ENCODE measurements at regions not wholly inside any gene's neighbourhood (a gene's known extent, or its start where the extent isn't known, plus 50 kb on each side); places are given as distances from the start of the nearest gene placed in this dataset.

DNA sequence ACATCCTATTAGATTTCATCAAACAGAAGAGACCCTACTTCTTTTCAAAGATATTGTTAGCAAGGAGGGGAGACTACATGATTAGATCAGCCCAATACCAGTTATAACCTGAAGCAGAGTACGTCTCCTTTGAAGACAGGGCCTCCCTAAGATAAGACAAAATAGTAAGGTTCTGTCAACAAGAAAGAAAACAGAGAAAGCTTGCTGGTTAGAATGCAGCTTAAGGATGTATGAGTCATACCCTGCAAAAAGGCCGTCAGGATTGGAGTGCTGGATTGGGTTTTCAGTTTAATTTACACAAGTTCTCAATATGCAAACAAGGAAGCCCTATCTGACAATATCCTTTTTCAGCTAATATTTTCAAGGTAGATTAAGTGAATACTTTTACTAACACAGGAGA, 1581.2 kb upstream of the WWC1 start:
- TF ChIP-seq, protein P1, sequence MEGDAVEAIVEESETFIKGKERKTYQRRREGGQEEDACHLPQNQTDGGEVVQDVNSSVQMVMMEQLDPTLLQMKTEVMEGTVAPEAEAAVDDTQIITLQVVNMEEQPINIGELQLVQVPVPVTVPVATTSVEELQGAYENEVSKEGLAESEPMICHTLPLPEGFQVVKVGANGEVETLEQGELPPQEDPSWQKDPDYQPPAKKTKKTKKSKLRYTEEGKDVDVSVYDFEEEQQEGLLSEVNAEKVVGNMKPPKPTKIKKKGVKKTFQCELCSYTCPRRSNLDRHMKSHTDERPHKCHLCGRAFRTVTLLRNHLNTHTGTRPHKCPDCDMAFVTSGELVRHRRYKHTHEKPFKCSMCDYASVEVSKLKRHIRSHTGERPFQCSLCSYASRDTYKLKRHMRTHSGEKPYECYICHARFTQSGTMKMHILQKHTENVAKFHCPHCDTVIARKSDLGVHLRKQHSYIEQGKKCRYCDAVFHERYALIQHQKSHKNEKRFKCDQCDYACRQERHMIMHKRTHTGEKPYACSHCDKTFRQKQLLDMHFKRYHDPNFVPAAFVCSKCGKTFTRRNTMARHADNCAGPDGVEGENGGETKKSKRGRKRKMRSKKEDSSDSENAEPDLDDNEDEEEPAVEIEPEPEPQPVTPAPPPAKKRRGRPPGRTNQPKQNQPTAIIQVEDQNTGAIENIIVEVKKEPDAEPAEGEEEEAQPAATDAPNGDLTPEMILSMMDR (IDR thresholded peaks at IDR 0.05): no peak
- no peak for TF ChIP-seq POLR2A (IDR thresholded peaks at IDR 0.05)

Data from thyroid gland (tissue), 4 donors.